Erythroblast (primary cell): ENCODE measurements at regions not wholly inside any gene's neighbourhood (a gene's known extent, or its start where the extent isn't known, plus 50 kb on each side); places are given as distances from the start of the nearest gene placed in this dataset.

ENCODE experiments used
- GATA1 ChIP-seq: IDR thresholded peaks from 2 replicates; pipeline ENCODE4 v1.6.1; 2011; ENCODE audit warnings: low read depth, mild to moderate bottlenecking, control low read depth, low read length, moderate library complexity
- POLR2A ChIP-seq: IDR thresholded peaks from 2 replicates; pipeline ENCODE4 v1.6.1; 2011; ENCODE audit warnings: mild to moderate bottlenecking, low read length

- no peak for TF ChIP-seq POLR2A
- no peak for TF ChIP-seq GATA1
Measured at GRCh38 chr4:12071316-12071715, 642.6 kb upstream of the HS3ST1 start.
